Tibial nerve (tissue), 4 donors: ENCODE measurements at regions not wholly inside any gene's neighbourhood (a gene's known extent, or its start where the extent isn't known, plus 50 kb on each side); places are given as distances from the start of the nearest gene placed in this dataset.
A peak's percentile ranks its signal among the peaks of the same experiment; 100 is the strongest.

Experiments used
- DNase-seq, 2 donors: peaks; one replicate each; pipeline ENCODE4 v3.0.0-alpha.2; 2019; ENCODE audit warnings: low spot score in 2 of 2
- H3K27ac ChIP-seq, 4 donors: fragments of 200-600 bp; sonication (generic) in 3 of 4; one replicate each; pipeline ENCODE4 v1.5.1; 2017 to 2019; ENCODE audit warnings: mild to moderate bottlenecking in 1 of 4
- H3K27me3 ChIP-seq, 2 donors: fragments of 200-600 bp; sonication (generic) in 1 of 2; one replicate each; pipeline versions ENCODE4 v1.5.1 to v1.6.0; 2017 to 2019
- H3K36me3 ChIP-seq, 3 donors: fragments of 200-600 bp; sonication (generic); one replicate each; pipeline ENCODE4 v1.5.1; 2018 to 2019
- H3K4me1 ChIP-seq, 4 donors: fragments of 200-600 bp; sonication (generic) in 3 of 4; one replicate each; pipeline ENCODE4 v1.5.1; 2017 to 2019
- H3K4me3 ChIP-seq, 4 donors: fragments of 200-600 bp; sonication (generic) in 3 of 4; one replicate each; pipeline ENCODE4 v1.5.1; 2017 to 2019; ENCODE audit warnings: mild to moderate bottlenecking in 1 of 4, moderate library complexity in 1 of 4
- H3K9me3 ChIP-seq, 4 donors: fragments of 200-600 bp; sonication (generic) in 3 of 4; one replicate each; pipeline ENCODE4 v1.5.1; 2017 to 2019
- EP300 ChIP-seq, 2 donors: sonication (generic); formaldehyde crosslinking; IDR thresholded peaks; one replicate each; pipeline ENCODE4 v1.6.1; 2017; ENCODE audit warnings: antibody characterized with exemption in 2 of 2, mild to moderate bottlenecking in 1 of 2
- POLR2A ChIP-seq, 2 donors: fragments of 450-650 bp; IDR thresholded peaks; one replicate each; pipeline ENCODE4 v1.6.1; 2017; ENCODE audit warnings: antibody characterized with exemption in 2 of 2, mild to moderate bottlenecking in 2 of 2, moderate library complexity in 2 of 2
- WGBS, 2 donors: methylation state at CpG; one replicate each; pipeline ENCODE4 v1.1.5; 2018; 5-methylcytosine and 5-hydroxymethylcytosine counted together
- TF ChIP-seq, protein P1 (sequence below), 5 experiments: fragments of 200-600 bp in 3 of 5; fragments of 450-650 bp in 2 of 5; sonication (generic) in 3 of 5; IDR thresholded peaks; one replicate each; pipeline ENCODE4 v1.5.1; 2016 to 2019; ENCODE audit warnings: antibody characterized with exemption in 5 of 5, mild to moderate bottlenecking in 3 of 5, moderate library complexity in 2 of 5

DNA sequence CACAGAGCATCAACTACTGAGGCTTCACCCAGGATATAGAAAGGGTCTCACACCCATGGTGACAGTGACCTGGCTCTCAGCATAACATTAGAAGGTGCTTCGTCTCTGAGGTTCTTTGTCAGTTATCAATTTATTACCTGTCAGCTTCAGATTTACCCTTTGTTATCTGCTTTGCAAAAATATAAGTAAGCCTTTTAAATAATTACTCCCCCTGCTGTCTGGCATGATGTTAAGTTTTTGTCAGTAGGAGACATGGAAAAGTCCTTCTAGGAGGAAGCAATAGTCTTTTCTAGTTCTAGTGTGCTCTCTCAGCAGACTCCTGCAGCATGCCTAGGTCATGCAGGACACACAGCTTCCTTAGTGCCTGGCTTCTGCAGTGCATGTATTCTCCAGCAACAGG is 149.9 kb downstream of the RDH14 start:
- 68 to 90% methylated on average over 1 of the region's 1 CpG for WGBS, 2 donors
- no peaks in the 10 kb centered on the region for H3K9me3 ChIP-seq
- no peak overlapping the region for H3K4me3 ChIP-seq
- no peak for DNase-seq
- H3K4me1 ChIP-seq: peaks cover 0 to 7% (median 0%) of the 10 kb centered on the region in 4 donors
- no peaks in the 10 kb centered on the region for H3K36me3 ChIP-seq
- H3K27me3 ChIP-seq: no peaks in the 10 kb centered on the region
- no peak overlapping the region for H3K27ac ChIP-seq
- TF ChIP-seq, protein P1, sequence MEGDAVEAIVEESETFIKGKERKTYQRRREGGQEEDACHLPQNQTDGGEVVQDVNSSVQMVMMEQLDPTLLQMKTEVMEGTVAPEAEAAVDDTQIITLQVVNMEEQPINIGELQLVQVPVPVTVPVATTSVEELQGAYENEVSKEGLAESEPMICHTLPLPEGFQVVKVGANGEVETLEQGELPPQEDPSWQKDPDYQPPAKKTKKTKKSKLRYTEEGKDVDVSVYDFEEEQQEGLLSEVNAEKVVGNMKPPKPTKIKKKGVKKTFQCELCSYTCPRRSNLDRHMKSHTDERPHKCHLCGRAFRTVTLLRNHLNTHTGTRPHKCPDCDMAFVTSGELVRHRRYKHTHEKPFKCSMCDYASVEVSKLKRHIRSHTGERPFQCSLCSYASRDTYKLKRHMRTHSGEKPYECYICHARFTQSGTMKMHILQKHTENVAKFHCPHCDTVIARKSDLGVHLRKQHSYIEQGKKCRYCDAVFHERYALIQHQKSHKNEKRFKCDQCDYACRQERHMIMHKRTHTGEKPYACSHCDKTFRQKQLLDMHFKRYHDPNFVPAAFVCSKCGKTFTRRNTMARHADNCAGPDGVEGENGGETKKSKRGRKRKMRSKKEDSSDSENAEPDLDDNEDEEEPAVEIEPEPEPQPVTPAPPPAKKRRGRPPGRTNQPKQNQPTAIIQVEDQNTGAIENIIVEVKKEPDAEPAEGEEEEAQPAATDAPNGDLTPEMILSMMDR (IDR thresholded peaks at IDR 0.05): no peak
- TF ChIP-seq EP300 (IDR thresholded peaks at IDR 0.05) (no peak), POLR2A (IDR thresholded peaks at IDR 0.05) (no peak)

GRCh38 chr2:18408638-18409037 is 151.8 kb downstream of the RDH14 start:
- H3K27ac ChIP-seq: no peak overlapping the region
- no peaks in the 10 kb centered on the region for H3K9me3 ChIP-seq
- no peaks in the 10 kb centered on the region for H3K36me3 ChIP-seq
- peaks cover 0 to under 1% (median 0%) of the 10 kb centered on the region in 4 donors for H3K4me1 ChIP-seq
- H3K4me3 ChIP-seq: no peak overlapping the region
- 89 to 98% methylated on average over 2 of the region's 2 CpGs for WGBS, 2 donors
- H3K27me3 ChIP-seq: no peaks in the 10 kb centered on the region
- DNase-seq: no peak
- TF ChIP-seq POLR2A (IDR thresholded peaks at IDR 0.05) (no peak), EP300 (IDR thresholded peaks at IDR 0.05) (no peak)
- TF ChIP-seq, protein P1 (IDR thresholded peaks at IDR 0.05): no peak

DNA sequence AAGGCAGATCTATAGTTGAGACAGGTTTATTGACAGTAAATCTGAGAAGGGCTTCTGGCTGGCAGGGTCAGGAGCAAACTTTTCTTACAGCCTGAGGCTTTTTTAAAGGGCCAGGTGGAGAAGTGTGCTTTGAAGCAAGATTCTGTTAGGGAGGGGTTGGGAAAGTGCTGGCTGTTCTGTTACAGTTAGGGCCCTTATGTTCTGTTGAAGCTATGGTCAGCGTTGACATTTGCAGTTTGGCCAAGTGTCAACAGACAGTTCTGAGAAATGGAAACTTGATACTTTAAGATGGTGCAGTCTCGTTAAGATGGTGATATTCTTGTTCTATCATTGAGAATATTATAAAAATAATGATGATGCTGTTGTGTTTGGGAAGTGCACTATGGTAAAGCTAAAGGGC is 154.2 kb downstream of the RDH14 start:
- TF ChIP-seq EP300 (IDR thresholded peaks at IDR 0.05): no peak
- TF ChIP-seq, protein P1 (IDR thresholded peaks at IDR 0.05): no peak
- no peak for TF ChIP-seq POLR2A (IDR thresholded peaks at IDR 0.05)
- Histone ChIP-seq H3K36me3 (no peaks in the 10 kb centered on the region), H3K27ac (no peak overlapping the region), H3K9me3 (no peaks in the 10 kb centered on the region), H3K4me3 (no peak overlapping the region), H3K27me3 (no peaks in the 10 kb centered on the region), H3K4me1 (no peaks in the 10 kb centered on the region)
- WGBS, 2 donors: 30 to 44% methylated on average over 2 of the region's 2 CpGs
- DNase-seq: no peak

GRCh38 chr2:18404708-18405107 is 155.7 kb downstream of the RDH14 start:
- no peaks in the 10 kb centered on the region for H3K9me3 ChIP-seq
- TF ChIP-seq EP300 (IDR thresholded peaks at IDR 0.05): no peak
- TF ChIP-seq, protein P1 (IDR thresholded peaks at IDR 0.05): peak in 1 of 5 experiments; percentile 12
- whole genome bisulfite sequencing, 2 donors: 57 to 70% methylated on average over 5 of the region's 5 CpGs
- H3K27ac ChIP-seq: no peak overlapping the region
- no peak for DNase-seq
- H3K4me1 ChIP-seq: no peaks in the 10 kb centered on the region
- no peak overlapping the region for H3K4me3 ChIP-seq
- H3K36me3 ChIP-seq: no peaks in the 10 kb centered on the region
- no peaks in the 10 kb centered on the region for H3K27me3 ChIP-seq

DNA sequence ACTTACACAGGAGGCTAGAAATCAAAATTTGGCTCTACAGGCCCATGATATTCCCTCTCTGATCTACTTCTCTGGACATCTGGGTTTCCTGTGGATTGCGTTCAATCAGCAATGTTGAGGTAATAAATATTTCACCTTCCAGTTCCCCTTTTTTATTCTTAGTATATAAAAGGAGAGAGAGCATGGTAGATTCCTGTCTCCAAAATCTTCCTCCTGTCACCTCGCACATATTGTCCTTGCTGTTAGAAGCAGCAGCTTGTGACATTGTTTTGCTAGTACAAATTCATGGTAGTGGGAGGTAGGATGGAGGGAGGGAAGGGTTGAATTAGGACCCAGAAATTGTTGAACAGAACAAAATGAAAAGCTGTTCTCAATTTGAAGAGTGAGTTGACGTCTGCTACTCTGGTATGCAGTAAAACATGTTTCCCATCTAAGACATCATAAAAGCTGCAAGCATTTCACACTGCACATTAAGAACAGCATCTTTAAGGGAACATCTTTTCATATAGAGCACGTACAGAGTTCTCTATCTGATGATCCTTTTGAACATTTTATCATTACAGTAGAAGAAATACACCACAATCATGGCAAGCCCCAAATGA is 156.4 kb downstream of the RDH14 start:
- TF ChIP-seq, protein P1 (IDR thresholded peaks at IDR 0.05): no peak
- no peak for TF ChIP-seq POLR2A (IDR thresholded peaks at IDR 0.05)
- no peak for TF ChIP-seq EP300 (IDR thresholded peaks at IDR 0.05)

More for the DNA sequence above, 156.4 kb downstream of the RDH14 start:
- Histone ChIP-seq H3K4me3 (no peak overlapping the region), H3K4me1 (no peaks in the 10 kb centered on the region), H3K9me3 (no peaks in the 10 kb centered on the region), H3K27me3 (no peaks in the 10 kb centered on the region), H3K36me3 (no peaks in the 10 kb centered on the region), H3K27ac (no peak overlapping the region)
- DNase-seq: no peak
- WGBS, 2 donors: 50 to 55% methylated on average over 4 of the region's 4 CpGs
